Astrocyte (in vitro differentiated cells and primary cell): ENCODE measurements at regions not wholly inside any gene's neighbourhood (a gene's known extent, or its start where the extent isn't known, plus 50 kb on each side); places are given as distances from the start of the nearest gene placed in this dataset.

Experiments used
- DNase-seq: peaks from one replicate; pipeline ENCODE4 v3.0.0-alpha.2; 2010; ENCODE audit warnings: low read depth
- FAIRE-seq: peaks from 2 replicates; lab custom pipeline; 2011; peaks lifted over from hg19 to GRCh38; lab: Jason Lieb, UNC
- H2AFZ ChIP-seq: 2 replicates; pipeline ENCODE4 v1.6.0; 2012; ENCODE audit warnings: low read depth, low read length, inconsistent platforms
- H3K27ac ChIP-seq: 2 replicates; pipeline ENCODE4 v1.5.1; 2011; ENCODE audit warnings: low read depth, low read length, inconsistent platforms
- H3K27me3 ChIP-seq: 2 replicates; pipeline ENCODE4 v1.6.0; 2011; ENCODE audit warnings: low read length, inconsistent platforms; ENCODE audit not compliant: insufficient read depth
- H3K36me3 ChIP-seq: 2 replicates; pipeline ENCODE4 v1.5.1; 2011; ENCODE audit warnings: low read length, inconsistent platforms; ENCODE audit not compliant: insufficient read depth
- H3K4me1 ChIP-seq: 2 replicates; pipeline ENCODE4 v1.5.1; 2011; ENCODE audit warnings: low read length, inconsistent platforms; ENCODE audit not compliant: insufficient read depth
- H3K4me2 ChIP-seq: 2 replicates; pipeline ENCODE4 v1.6.0; 2012; ENCODE audit warnings: low read length, inconsistent platforms
- H3K4me3 ChIP-seq: 2 replicates; pipeline ENCODE4 v1.5.1; 2011; ENCODE audit warnings: low read depth, mild to moderate bottlenecking, low read length, inconsistent platforms; ENCODE audit not compliant: insufficient read depth
- H3K79me2 ChIP-seq: 2 replicates; pipeline ENCODE4 v1.6.0; 2012; ENCODE audit warnings: mild to moderate bottlenecking, low read length, inconsistent platforms; ENCODE audit not compliant: insufficient read depth
- H3K9ac ChIP-seq: 2 replicates; pipeline ENCODE4 v1.6.0; 2012; ENCODE audit warnings: mild to moderate bottlenecking, low read length, inconsistent platforms
- H3K9me3 ChIP-seq: 2 replicates; pipeline ENCODE4 v1.5.1; 2012; ENCODE audit warnings: low read depth, mild to moderate bottlenecking, low read length, inconsistent platforms; ENCODE audit not compliant: insufficient read depth
- H4K20me1 ChIP-seq: 2 replicates; pipeline ENCODE4 v1.6.0; 2012; ENCODE audit warnings: low read length, inconsistent platforms; ENCODE audit not compliant: insufficient read depth
- H3K27ac Mint-ChIP-seq: one replicate; pipeline ENCODE4 v1.8.0; 2021; ENCODE audit warnings: mild to moderate bottlenecking, mixed read lengths; ENCODE audit not compliant: unreplicated experiment
- H3K27me3 Mint-ChIP-seq: one replicate; pipeline ENCODE4 v1.8.0; 2021; ENCODE audit warnings: low read depth, mixed read lengths; ENCODE audit not compliant: unreplicated experiment
- H3K36me3 Mint-ChIP-seq: one replicate; pipeline ENCODE4 v1.8.0; 2021; ENCODE audit warnings: low read depth, mixed read lengths; ENCODE audit not compliant: unreplicated experiment
- H3K4me1 Mint-ChIP-seq: one replicate; pipeline ENCODE4 v1.8.0; 2021; ENCODE audit warnings: low read depth, mixed read lengths; ENCODE audit not compliant: unreplicated experiment
- H3K4me3 Mint-ChIP-seq: one replicate; pipeline ENCODE4 v1.8.0; 2021; ENCODE audit warnings: mild to moderate bottlenecking, moderate library complexity, mixed read lengths; ENCODE audit not compliant: unreplicated experiment
- H3K9me3 Mint-ChIP-seq: one replicate; pipeline ENCODE4 v1.8.0; 2021; ENCODE audit warnings: mild to moderate bottlenecking, mixed read lengths; ENCODE audit not compliant: unreplicated experiment
- CTCF ChIP-seq: IDR thresholded peaks from 2 replicates; pipeline ENCODE4 v1.5.1; 2011; ENCODE audit warnings: low read depth, mild to moderate bottlenecking, inconsistent platforms, low read length, moderate library complexity; ENCODE audit not compliant: insufficient read depth
- EZH2 ChIP-seq: IDR thresholded peaks from 2 replicates; pipeline ENCODE4 v1.6.1; 2012; ENCODE audit warnings: mild to moderate bottlenecking, low read length, inconsistent platforms; ENCODE audit not compliant: insufficient read depth

- H3K9ac ChIP-seq = no peak overlapping the region
- H3K9me3 Mint-ChIP-seq = no peaks in the 10 kb centered on the region
- no peaks in the 10 kb centered on the region for H3K36me3 Mint-ChIP-seq
- FAIRE-seq (no peak), DNase-seq (no peak)
- no peak overlapping the region for H3K27ac Mint-ChIP-seq
- H3K9me3 ChIP-seq = no peaks in the 10 kb centered on the region
- no peak overlapping the region for H3K4me3 Mint-ChIP-seq
- H3K4me3 ChIP-seq = no peak overlapping the region
- H2AFZ ChIP-seq = no peak overlapping the region
- H4K20me1 ChIP-seq = no peaks in the 10 kb centered on the region
- no peaks in the 10 kb centered on the region for H3K27me3 ChIP-seq
- no peak overlapping the region for H3K27ac ChIP-seq
- no peak overlapping the region for H3K4me2 ChIP-seq
- no peak for TF ChIP-seq EZH2
- no peaks in the 10 kb centered on the region for H3K79me2 ChIP-seq
- H3K36me3 ChIP-seq = no peaks in the 10 kb centered on the region
- H3K4me1 Mint-ChIP-seq = peaks cover 13% of the 10 kb centered on the region
- no peaks in the 10 kb centered on the region for H3K27me3 Mint-ChIP-seq
- H3K4me1 ChIP-seq = no peaks in the 10 kb centered on the region
These were observed 87.0 kb upstream of the RAPGEF2 start for GRCh38 chr4:159015841-159016240.

- H3K4me3 ChIP-seq = no peak overlapping the region
- no peaks in the 10 kb centered on the region for H3K4me1 ChIP-seq
- H3K36me3 ChIP-seq = no peaks in the 10 kb centered on the region
- H4K20me1 ChIP-seq = no peaks in the 10 kb centered on the region
- H3K4me1 Mint-ChIP-seq = peaks cover 13% of the 10 kb centered on the region
- H3K27me3 ChIP-seq = no peaks in the 10 kb centered on the region
- H3K4me2 ChIP-seq = peak overlapping the region; percentile 62
- no peaks in the 10 kb centered on the region for H3K27me3 Mint-ChIP-seq
- H3K9me3 Mint-ChIP-seq = no peaks in the 10 kb centered on the region
- no peak overlapping the region for H3K4me3 Mint-ChIP-seq
- no peaks in the 10 kb centered on the region for H3K79me2 ChIP-seq
- FAIRE-seq (no peak), DNase-seq (peak; percentile 25)
- H3K27ac Mint-ChIP-seq = peak overlapping the region; percentile 63
- no peaks in the 10 kb centered on the region for H3K9me3 ChIP-seq
- peak overlapping the region; percentile 2 for H3K9ac ChIP-seq
- H3K27ac ChIP-seq = no peak overlapping the region
- TF ChIP-seq EZH2 (no peak), CTCF (peak; percentile 11)
- H3K36me3 Mint-ChIP-seq = no peaks in the 10 kb centered on the region
- H2AFZ ChIP-seq = peak overlapping the region; percentile 54
These were observed 86.3 kb upstream of the RAPGEF2 start for GRCh38 chr4:159016593-159017024.

- Histone ChIP-seq H3K4me2 (no peak overlapping the region), H3K9ac (no peak overlapping the region), H3K4me1 (no peaks in the 10 kb centered on the region), H3K27me3 (no peaks in the 10 kb centered on the region), H3K79me2 (no peaks in the 10 kb centered on the region), H3K9me3 (no peaks in the 10 kb centered on the region), H4K20me1 (no peaks in the 10 kb centered on the region), H3K27ac (no peak overlapping the region), H3K4me3 (no peak overlapping the region), H3K36me3 (no peaks in the 10 kb centered on the region), H2AFZ (no peak overlapping the region)
- TF ChIP-seq CTCF (no peak), EZH2 (no peak)
- Mint-ChIP-seq H3K9me3 (no peaks in the 10 kb centered on the region), H3K27me3 (no peaks in the 10 kb centered on the region), H3K4me1 (peaks cover 13% of the 10 kb centered on the region), H3K36me3 (no peaks in the 10 kb centered on the region), H3K4me3 (peak overlapping the region; percentile 2), H3K27ac (no peak overlapping the region)
- FAIRE-seq (no peak), DNase-seq (no peak)
These were observed 85.4 kb upstream of the RAPGEF2 start for GRCh38 chr4:159017323-159018026.
